Sigmoid colon (tissue), 4 donors: ENCODE measurements at regions not wholly inside any gene's neighbourhood (a gene's known extent, or its start where the extent isn't known, plus 50 kb on each side); places are given as distances from the start of the nearest gene placed in this dataset.

Experiments used
- POLR2AphosphoS5 ChIP-seq, 4 donors: sonication (generic); formaldehyde crosslinking; IDR thresholded peaks; one replicate each; pipeline ENCODE4 v1.6.1; 2017; ENCODE audit warnings: antibody characterized with exemption in 4 of 4
- TF ChIP-seq, protein P1 (sequence below), 4 experiments: fragments of 450-650 bp in 3 of 4; fragments of 200-600 bp in 1 of 4; IDR thresholded peaks; one replicate each; pipeline ENCODE4 v1.5.1; 2016 to 2019; ENCODE audit warnings: antibody characterized with exemption in 4 of 4, mild to moderate bottlenecking in 3 of 4, moderate library complexity in 2 of 4

DNA sequence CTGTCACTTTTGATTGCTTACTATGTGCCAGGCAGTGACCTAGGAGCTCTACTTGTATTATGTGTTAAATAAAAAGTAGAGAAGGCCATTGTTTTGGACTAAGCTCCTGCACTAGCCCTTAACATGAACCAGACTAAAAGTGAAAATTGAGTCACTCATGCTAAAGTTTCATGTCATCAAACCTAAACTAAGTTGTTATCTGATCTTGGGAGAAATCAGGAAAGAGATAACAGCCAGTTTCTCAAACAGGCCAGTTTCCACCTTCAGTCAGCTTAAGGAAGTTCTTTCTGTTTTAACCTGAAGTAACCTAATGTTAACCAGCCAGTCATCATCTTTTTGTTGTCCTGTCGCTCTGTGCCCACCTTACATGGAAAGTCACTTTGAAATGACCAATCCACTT, 102.1 kb upstream of the MARK1 start:
- no peak for TF ChIP-seq POLR2AphosphoS5 (IDR thresholded peaks at IDR 0.05)
- TF ChIP-seq, protein P1, sequence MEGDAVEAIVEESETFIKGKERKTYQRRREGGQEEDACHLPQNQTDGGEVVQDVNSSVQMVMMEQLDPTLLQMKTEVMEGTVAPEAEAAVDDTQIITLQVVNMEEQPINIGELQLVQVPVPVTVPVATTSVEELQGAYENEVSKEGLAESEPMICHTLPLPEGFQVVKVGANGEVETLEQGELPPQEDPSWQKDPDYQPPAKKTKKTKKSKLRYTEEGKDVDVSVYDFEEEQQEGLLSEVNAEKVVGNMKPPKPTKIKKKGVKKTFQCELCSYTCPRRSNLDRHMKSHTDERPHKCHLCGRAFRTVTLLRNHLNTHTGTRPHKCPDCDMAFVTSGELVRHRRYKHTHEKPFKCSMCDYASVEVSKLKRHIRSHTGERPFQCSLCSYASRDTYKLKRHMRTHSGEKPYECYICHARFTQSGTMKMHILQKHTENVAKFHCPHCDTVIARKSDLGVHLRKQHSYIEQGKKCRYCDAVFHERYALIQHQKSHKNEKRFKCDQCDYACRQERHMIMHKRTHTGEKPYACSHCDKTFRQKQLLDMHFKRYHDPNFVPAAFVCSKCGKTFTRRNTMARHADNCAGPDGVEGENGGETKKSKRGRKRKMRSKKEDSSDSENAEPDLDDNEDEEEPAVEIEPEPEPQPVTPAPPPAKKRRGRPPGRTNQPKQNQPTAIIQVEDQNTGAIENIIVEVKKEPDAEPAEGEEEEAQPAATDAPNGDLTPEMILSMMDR (IDR thresholded peaks at IDR 0.05), result no peak
